ENCODE measurements at regions not wholly inside any gene's neighbourhood (a gene's known extent, or its start where the extent isn't known, plus 50 kb on each side); places are given as distances from the start of the nearest gene placed in this dataset.

DNA sequence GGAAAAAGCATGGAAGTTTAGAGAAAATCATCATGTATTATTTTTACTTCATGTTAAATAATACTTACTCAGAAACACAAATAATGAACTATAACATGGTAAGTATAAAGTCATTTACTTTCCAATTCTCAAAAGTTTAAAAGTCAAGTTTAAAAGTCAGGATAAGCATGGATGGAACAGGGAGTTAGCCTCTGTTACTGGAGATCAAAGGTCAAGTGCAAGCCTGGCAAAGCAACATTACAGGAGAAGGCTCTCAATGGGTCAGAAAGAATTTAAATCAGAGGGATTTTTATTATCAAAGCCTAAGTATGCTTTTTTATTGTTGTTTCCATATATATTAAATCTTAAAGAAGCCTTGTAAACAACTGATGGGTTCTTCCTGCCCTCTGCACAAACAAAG is 505.4 kb downstream of the KCNA4 start:
- no peak for DNase-seq
- no peaks in the 10 kb centered on the region for H3K4me1 ChIP-seq (ENCODE audit: control insufficient read depth, insufficient read depth, low read length)

GRCh38 chr11:29507376-29507775 is 509.5 kb downstream of the KCNA4 start:
- H3K4me1 ChIP-seq (ENCODE audit: control insufficient read depth, insufficient read depth, low read length): no peaks in the 10 kb centered on the region
- H3K36me3 ChIP-seq (ENCODE audit: control insufficient read depth, insufficient read depth, low read length): no peaks in the 10 kb centered on the region
- DNase-seq: no peak
- no peak overlapping the region for H3K27ac ChIP-seq (ENCODE audit: low read length)
- H3K27me3 ChIP-seq (ENCODE audit: control insufficient read depth, insufficient read depth, low read length): no peaks in the 10 kb centered on the region
- no peak overlapping the region for H3K4me3 ChIP-seq (ENCODE audit: low read length)
- no peaks in the 10 kb centered on the region for H3K9me3 ChIP-seq (replicated peaks; ENCODE audit: control insufficient read depth, low read depth, low read length)

More for the DNA sequence above, 505.4 kb downstream of the KCNA4 start:
- Histone ChIP-seq H3K4me3 (ENCODE audit: low read length) (no peak overlapping the region), H3K36me3 (ENCODE audit: control insufficient read depth, insufficient read depth, low read length) (no peaks in the 10 kb centered on the region), H3K27me3 (ENCODE audit: control insufficient read depth, insufficient read depth, low read length) (no peaks in the 10 kb centered on the region), H3K9me3 (replicated peaks; ENCODE audit: control insufficient read depth, low read depth, low read length) (no peaks in the 10 kb centered on the region), H3K27ac (ENCODE audit: low read length) (no peak overlapping the region)

DNA sequence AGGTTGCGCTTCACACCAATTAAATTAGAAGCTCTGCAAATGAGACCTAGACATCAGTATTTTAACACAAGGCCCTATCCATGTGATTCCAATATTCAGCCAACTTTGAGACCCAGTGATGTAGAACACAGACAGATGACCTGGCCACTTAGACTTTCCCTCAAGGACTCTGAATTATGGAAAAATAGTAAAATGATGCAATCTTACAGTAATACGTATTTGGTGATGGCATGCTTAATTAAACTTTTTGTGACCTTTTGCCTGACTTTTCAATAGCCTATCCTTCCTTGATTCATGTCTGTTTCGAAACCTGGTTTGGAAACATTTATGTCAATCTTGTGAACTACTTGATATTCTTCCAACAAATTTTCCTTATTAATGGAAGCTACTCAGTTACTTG is 521.2 kb downstream of the KCNA4 start:
- Histone ChIP-seq H3K4me3 (ENCODE audit: low read length) (no peak overlapping the region), H3K9me3 (replicated peaks; ENCODE audit: control insufficient read depth, low read depth, low read length) (no peaks in the 10 kb centered on the region), H3K27ac (ENCODE audit: low read length) (no peak overlapping the region), H3K4me1 (ENCODE audit: control insufficient read depth, insufficient read depth, low read length) (no peaks in the 10 kb centered on the region), H3K36me3 (ENCODE audit: control insufficient read depth, insufficient read depth, low read length) (no peaks in the 10 kb centered on the region), H3K27me3 (ENCODE audit: control insufficient read depth, insufficient read depth, low read length) (no peaks in the 10 kb centered on the region)
- WGBS (ENCODE audit: insufficient coverage): no CpG with 5 or more reads among the region's 3 CpGs
- DNase-seq: no peak

- DNase-seq: no peak
- Histone ChIP-seq H3K4me1 (ENCODE audit: control insufficient read depth, insufficient read depth, low read length) (no peaks in the 10 kb centered on the region), H3K9me3 (replicated peaks; ENCODE audit: control insufficient read depth, low read depth, low read length) (no peaks in the 10 kb centered on the region), H3K36me3 (ENCODE audit: control insufficient read depth, insufficient read depth, low read length) (no peaks in the 10 kb centered on the region), H3K27ac (ENCODE audit: low read length) (no peak overlapping the region), H3K27me3 (ENCODE audit: control insufficient read depth, insufficient read depth, low read length) (no peaks in the 10 kb centered on the region), H3K4me3 (ENCODE audit: low read length) (no peak overlapping the region)
- no CpG with 5 or more reads among the region's 1 CpG for WGBS (ENCODE audit: insufficient coverage)
Observed at GRCh38 chr11:29490938-29491337, 525.9 kb downstream of the KCNA4 start.

DNA sequence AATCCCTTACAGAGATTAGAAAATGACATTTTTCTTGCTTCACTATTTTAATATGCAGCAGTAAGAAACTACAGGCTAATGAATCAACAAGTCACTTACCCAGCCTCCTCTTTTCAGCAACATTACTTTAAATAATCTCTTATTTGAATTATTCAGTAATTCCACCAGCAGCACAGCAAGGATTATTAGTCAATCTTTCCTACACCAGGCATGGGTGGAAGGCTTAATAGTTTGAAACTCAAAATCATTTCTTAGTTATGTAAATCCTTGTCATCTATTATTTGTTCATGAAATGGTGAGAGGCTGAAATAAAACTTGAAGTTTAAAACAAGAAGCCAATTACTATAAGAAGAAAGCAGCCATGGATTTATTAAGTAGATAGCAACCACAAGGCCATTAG is 530.5 kb downstream of the KCNA4 start:
- H3K4me1 ChIP-seq (ENCODE audit: control insufficient read depth, insufficient read depth, low read length): no peaks in the 10 kb centered on the region
- no peaks in the 10 kb centered on the region for H3K36me3 ChIP-seq (ENCODE audit: control insufficient read depth, insufficient read depth, low read length)
- H3K27me3 ChIP-seq (ENCODE audit: control insufficient read depth, insufficient read depth, low read length): no peaks in the 10 kb centered on the region
- no peak for DNase-seq
- H3K27ac ChIP-seq (ENCODE audit: low read length): no peak overlapping the region
- no peaks in the 10 kb centered on the region for H3K9me3 ChIP-seq (replicated peaks; ENCODE audit: control insufficient read depth, low read depth, low read length)
- H3K4me3 ChIP-seq (ENCODE audit: low read length): no peak overlapping the region

GRCh38 chr11:29485641-29486040 is 531.2 kb downstream of the KCNA4 start:
- Histone ChIP-seq H3K36me3 (ENCODE audit: control insufficient read depth, insufficient read depth, low read length) (no peaks in the 10 kb centered on the region), H3K9me3 (replicated peaks; ENCODE audit: control insufficient read depth, low read depth, low read length) (no peaks in the 10 kb centered on the region), H3K27me3 (ENCODE audit: control insufficient read depth, insufficient read depth, low read length) (no peaks in the 10 kb centered on the region), H3K4me1 (ENCODE audit: control insufficient read depth, insufficient read depth, low read length) (no peaks in the 10 kb centered on the region), H3K27ac (ENCODE audit: low read length) (no peak overlapping the region), H3K4me3 (ENCODE audit: low read length) (no peak overlapping the region)
- no peak for DNase-seq
- WGBS (ENCODE audit: insufficient coverage): no CpG with 5 or more reads among the region's 4 CpGs

GRCh38 chr11:29484548-29484947 is 532.3 kb downstream of the KCNA4 start:
- DNase-seq: no peak
- WGBS (ENCODE audit: insufficient coverage): no CpG with 5 or more reads among the region's 1 CpG

GRCh38 chr11:29483831-29484230 is 533.0 kb downstream of the KCNA4 start:
- Histone ChIP-seq H3K4me3 (ENCODE audit: low read length) (no peak overlapping the region), H3K27ac (ENCODE audit: low read length) (no peak overlapping the region), H3K36me3 (ENCODE audit: control insufficient read depth, insufficient read depth, low read length) (no peaks in the 10 kb centered on the region), H3K27me3 (ENCODE audit: control insufficient read depth, insufficient read depth, low read length) (no peaks in the 10 kb centered on the region), H3K4me1 (ENCODE audit: control insufficient read depth, insufficient read depth, low read length) (no peaks in the 10 kb centered on the region), H3K9me3 (replicated peaks; ENCODE audit: control insufficient read depth, low read depth, low read length) (no peaks in the 10 kb centered on the region)
- DNase-seq: no peak
- no CpG with 5 or more reads among the region's 2 CpGs for WGBS (ENCODE audit: insufficient coverage)

More at GRCh38 chr11:29484548-29484947, 532.3 kb downstream of the KCNA4 start:
- Histone ChIP-seq H3K36me3 (ENCODE audit: control insufficient read depth, insufficient read depth, low read length) (no peaks in the 10 kb centered on the region), H3K27ac (ENCODE audit: low read length) (no peak overlapping the region), H3K4me3 (ENCODE audit: low read length) (no peak overlapping the region), H3K27me3 (ENCODE audit: control insufficient read depth, insufficient read depth, low read length) (no peaks in the 10 kb centered on the region), H3K9me3 (replicated peaks; ENCODE audit: control insufficient read depth, low read depth, low read length) (no peaks in the 10 kb centered on the region), H3K4me1 (ENCODE audit: control insufficient read depth, insufficient read depth, low read length) (no peaks in the 10 kb centered on the region)

- H3K9me3 ChIP-seq (replicated peaks; ENCODE audit: control insufficient read depth, low read depth, low read length): no peaks in the 10 kb centered on the region
- no peaks in the 10 kb centered on the region for H3K36me3 ChIP-seq (ENCODE audit: control insufficient read depth, insufficient read depth, low read length)
- no peaks in the 10 kb centered on the region for H3K4me1 ChIP-seq (ENCODE audit: control insufficient read depth, insufficient read depth, low read length)
- no peak for DNase-seq
- H3K27me3 ChIP-seq (ENCODE audit: control insufficient read depth, insufficient read depth, low read length): no peaks in the 10 kb centered on the region
- H3K4me3 ChIP-seq (ENCODE audit: low read length): no peak overlapping the region
- whole genome bisulfite sequencing (ENCODE audit: insufficient coverage): 82% methylated on average over 4 of the region's 4 CpGs
- H3K27ac ChIP-seq (ENCODE audit: low read length): no peak overlapping the region
Observed at GRCh38 chr11:29482510-29482909, 534.3 kb downstream of the KCNA4 start.

- Histone ChIP-seq H3K4me3 (ENCODE audit: low read length) (no peak overlapping the region), H3K27me3 (ENCODE audit: control insufficient read depth, insufficient read depth, low read length) (no peaks in the 10 kb centered on the region), H3K4me1 (ENCODE audit: control insufficient read depth, insufficient read depth, low read length) (no peaks in the 10 kb centered on the region), H3K36me3 (ENCODE audit: control insufficient read depth, insufficient read depth, low read length) (no peaks in the 10 kb centered on the region), H3K9me3 (replicated peaks; ENCODE audit: control insufficient read depth, low read depth, low read length) (no peaks in the 10 kb centered on the region), H3K27ac (ENCODE audit: low read length) (no peak overlapping the region)
- no CpG with 5 or more reads among the region's 2 CpGs for WGBS (ENCODE audit: insufficient coverage)
- DNase-seq: no peak
Observed at GRCh38 chr11:29481738-29482137, 535.1 kb downstream of the KCNA4 start.

GRCh38 chr11:29480981-29481380 is 535.8 kb downstream of the KCNA4 start:
- no peaks in the 10 kb centered on the region for H3K27me3 ChIP-seq (ENCODE audit: control insufficient read depth, insufficient read depth, low read length)
- H3K4me3 ChIP-seq (ENCODE audit: low read length): no peak overlapping the region
- H3K4me1 ChIP-seq (ENCODE audit: control insufficient read depth, insufficient read depth, low read length): no peaks in the 10 kb centered on the region
- DNase-seq: no peak
- H3K9me3 ChIP-seq (replicated peaks; ENCODE audit: control insufficient read depth, low read depth, low read length): no peaks in the 10 kb centered on the region
- H3K36me3 ChIP-seq (ENCODE audit: control insufficient read depth, insufficient read depth, low read length): no peaks in the 10 kb centered on the region
- H3K27ac ChIP-seq (ENCODE audit: low read length): no peak overlapping the region
- WGBS (ENCODE audit: insufficient coverage): no CpG with 5 or more reads among the region's 1 CpG
